Gastroesophageal sphincter (tissue), 4 donors: ENCODE measurements at regions not wholly inside any gene's neighbourhood (a gene's known extent, or its start where the extent isn't known, plus 50 kb on each side); places are given as distances from the start of the nearest gene placed in this dataset.

ENCODE experiments used
- ATAC-seq: fragments of 150-250 bp; one replicate; pipeline ENCODE4 v1.9.1; 2016; ENCODE audit warnings: mild to moderate bottlenecking, moderate library complexity
- H3K27ac ChIP-seq, 4 donors: fragments of 200-600 bp; sonication (generic) in 3 of 4; 1 replicate in 3 of 4; 2 replicates in 1 of 4; pipeline ENCODE4 v1.5.1; 2016 to 2019
- H3K27me3 ChIP-seq: fragments of 200-600 bp; sonication (generic); one replicate; pipeline ENCODE4 v1.5.1; 2019
- H3K36me3 ChIP-seq, 2 donors: fragments of 200-600 bp; sonication (generic); one replicate each; pipeline ENCODE4 v1.5.1; 2019; ENCODE audit warnings: control low read depth in 1 of 2
- H3K4me1 ChIP-seq, 3 donors: fragments of 200-600 bp; sonication (generic); 1 replicate in 2 of 3; 2 replicates in 1 of 3; pipeline ENCODE4 v1.5.1; 2016 to 2019; ENCODE audit warnings: control low read depth in 2 of 3
- H3K4me3 ChIP-seq, 2 donors: fragments of 200-600 bp; sonication (generic); one replicate each; pipeline ENCODE4 v1.5.1; 2019; ENCODE audit warnings: mild to moderate bottlenecking in 1 of 2, moderate library complexity in 1 of 2
- H3K9me3 ChIP-seq, 3 donors: fragments of 200-600 bp; sonication (generic); one replicate each; pipeline ENCODE4 v1.5.1; 2017 to 2019; ENCODE audit warnings: control low read depth in 2 of 3
- CTCF ChIP-seq, 4 experiments: fragments of 200-600 bp in 2 of 4; fragments of 450-650 bp in 2 of 4; sonication (generic) in 1 of 4; IDR thresholded peaks; one replicate each; pipeline ENCODE4 v1.5.1; 2017 to 2019; ENCODE audit warnings: antibody characterized with exemption in 4 of 4, mild to moderate bottlenecking in 2 of 4, moderate library complexity in 2 of 4
- EP300 ChIP-seq: sonication (generic); formaldehyde crosslinking; IDR thresholded peaks from one replicate; pipeline ENCODE4 v1.6.1; 2017; ENCODE audit warnings: antibody characterized with exemption, mild to moderate bottlenecking
- POLR2A ChIP-seq, 2 donors: fragments of 450-650 bp; IDR thresholded peaks; one replicate each; pipeline ENCODE4 v1.6.1; 2017; ENCODE audit warnings: antibody characterized with exemption in 2 of 2, mild to moderate bottlenecking in 2 of 2, moderate library complexity in 1 of 2
- POLR2AphosphoS5 ChIP-seq: sonication (generic); formaldehyde crosslinking; IDR thresholded peaks from one replicate; pipeline ENCODE4 v1.6.1; 2017; ENCODE audit warnings: antibody characterized with exemption
- WGBS, 2 donors: methylation state at CpG; one replicate each; pipeline ENCODE4 v1.1.5; 2018; ENCODE audit warnings: low coverage in 1 of 2; 5-methylcytosine and 5-hydroxymethylcytosine counted together

DNA sequence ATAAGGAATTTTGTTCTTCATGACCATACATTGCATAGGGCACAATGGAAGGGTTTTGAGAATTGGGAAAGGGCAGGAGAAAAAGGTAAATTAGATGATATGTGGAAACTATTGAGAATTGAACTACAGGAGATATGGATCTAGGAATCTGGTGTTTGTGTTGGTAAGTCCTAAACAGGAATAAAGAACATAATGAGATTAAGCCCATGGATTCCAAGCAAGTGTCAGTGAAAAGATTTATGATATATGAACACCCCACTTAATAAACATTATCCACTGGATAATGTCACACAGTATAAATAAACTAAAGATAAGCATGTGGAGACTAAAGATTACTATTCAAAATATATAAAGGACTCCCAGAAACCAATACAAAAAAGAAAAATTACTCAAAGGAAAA lies 98.2 kb downstream of the TNFSF18 start:
- no peak for ATAC-seq
- Histone ChIP-seq H3K4me1 (no peaks in the 10 kb centered on the region), H3K4me3 (no peak overlapping the region), H3K27ac (no peak overlapping the region), H3K27me3 (no peaks in the 10 kb centered on the region), H3K9me3 (no peaks in the 10 kb centered on the region), H3K36me3 (no peaks in the 10 kb centered on the region)
- TF ChIP-seq POLR2AphosphoS5, result no peak
- no peak for TF ChIP-seq POLR2A (IDR thresholded peaks at IDR 0.05)
- TF ChIP-seq CTCF (IDR thresholded peaks at IDR 0.05), result no peak
- TF ChIP-seq EP300, result no peak

DNA sequence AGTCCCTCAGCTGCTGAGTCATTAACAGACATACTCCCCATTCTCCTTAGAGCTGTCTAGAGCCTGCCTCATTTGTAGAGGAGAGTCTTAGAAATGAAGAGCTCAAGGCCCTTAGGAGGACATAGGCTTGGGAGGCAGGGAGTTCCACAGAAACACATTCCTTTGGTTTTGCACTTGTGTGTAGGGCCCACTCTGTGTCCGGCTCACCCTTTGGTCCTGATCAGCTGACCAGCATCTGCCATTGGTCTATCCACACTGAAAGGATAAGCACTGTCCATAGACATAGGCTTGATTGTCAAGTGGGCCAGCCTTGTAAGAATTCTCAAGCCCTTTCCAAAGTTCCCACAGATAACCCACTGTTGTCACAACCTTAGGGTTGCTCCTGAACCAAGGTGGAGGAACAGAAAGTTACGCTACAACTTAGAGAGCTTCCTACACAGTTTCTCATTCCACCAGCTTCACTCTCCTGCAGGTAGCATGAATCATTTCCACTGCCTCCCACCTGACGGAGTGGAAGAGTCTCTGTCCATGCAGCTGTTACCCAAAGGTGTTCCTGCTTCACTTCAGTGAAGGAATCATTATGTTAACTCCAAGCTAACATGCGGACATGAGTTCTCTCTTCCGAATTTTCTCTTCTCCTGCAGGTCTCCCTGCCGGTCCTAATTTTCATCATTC lies 96.1 kb downstream of the TNFSF18 start:
- WGBS, 2 donors, result 91 to 96% methylated on average over 4 to 6 of the region's 6 CpGs
- TF ChIP-seq EP300 (no peak), POLR2A (IDR thresholded peaks at IDR 0.05) (no peak), CTCF (IDR thresholded peaks at IDR 0.05) (no peak)
- H3K36me3 ChIP-seq, result no peaks in the 10 kb centered on the region
- no peaks in the 10 kb centered on the region for H3K27me3 ChIP-seq
- no peak overlapping the region for H3K4me3 ChIP-seq
- H3K9me3 ChIP-seq, result no peaks in the 10 kb centered on the region
- H3K27ac ChIP-seq, result no peak overlapping the region
- no peak for ATAC-seq
- H3K4me1 ChIP-seq, result peaks cover 0 to 1% (median 0%) of the 10 kb centered on the region in 3 donors

GRCh38 chr1:172955161-172955815 lies 95.5 kb downstream of the TNFSF18 start:
- Histone ChIP-seq H3K4me3 (no peak overlapping the region), H3K4me1 (peaks cover 0 to 8% (median 5%) of the 10 kb centered on the region in 3 donors), H3K36me3 (no peaks in the 10 kb centered on the region), H3K27me3 (no peaks in the 10 kb centered on the region), H3K9me3 (no peaks in the 10 kb centered on the region), H3K27ac (no peak overlapping the region)
- 91 to 97% methylated on average over 4 to 5 of the region's 5 CpGs for WGBS, 2 donors
- TF ChIP-seq POLR2AphosphoS5 (no peak), POLR2A (IDR thresholded peaks at IDR 0.05) (no peak), CTCF (IDR thresholded peaks at IDR 0.05) (no peak), EP300 (no peak)
- no peak for ATAC-seq

DNA sequence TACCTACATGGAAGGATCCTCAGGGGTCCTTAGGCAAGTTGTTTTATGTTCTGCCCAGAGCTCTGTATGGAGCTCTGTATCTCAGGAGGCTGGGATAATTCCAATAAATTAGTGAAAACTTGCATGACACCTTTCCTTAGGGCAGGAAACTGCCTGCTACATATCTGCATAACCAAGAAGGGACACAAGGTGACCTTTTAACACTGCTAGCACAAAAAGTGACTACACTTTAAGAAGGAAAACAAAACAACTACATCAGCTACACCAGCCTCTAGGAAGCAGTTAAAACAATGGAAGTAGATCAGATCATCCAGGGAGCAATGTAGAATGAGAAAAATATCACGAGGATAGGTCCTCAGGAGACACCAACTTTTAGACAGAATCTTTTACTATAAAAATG lies 93.9 kb downstream of the TNFSF18 start:
- 80 to 83% methylated on average over 1 of the region's 1 CpG for WGBS, 2 donors
- no peaks in the 10 kb centered on the region for H3K9me3 ChIP-seq
- TF ChIP-seq CTCF (IDR thresholded peaks at IDR 0.05) (no peak), EP300 (no peak), POLR2A (IDR thresholded peaks at IDR 0.05) (no peak), POLR2AphosphoS5 (no peak)
- H3K4me3 ChIP-seq, result no peak overlapping the region
- H3K4me1 ChIP-seq, result peaks cover 3 to 18% (median 8%) of the 10 kb centered on the region in 3 donors
- no peaks in the 10 kb centered on the region for H3K27me3 ChIP-seq
- H3K36me3 ChIP-seq, result no peaks in the 10 kb centered on the region
- no peak for ATAC-seq
- no peak overlapping the region for H3K27ac ChIP-seq

DNA sequence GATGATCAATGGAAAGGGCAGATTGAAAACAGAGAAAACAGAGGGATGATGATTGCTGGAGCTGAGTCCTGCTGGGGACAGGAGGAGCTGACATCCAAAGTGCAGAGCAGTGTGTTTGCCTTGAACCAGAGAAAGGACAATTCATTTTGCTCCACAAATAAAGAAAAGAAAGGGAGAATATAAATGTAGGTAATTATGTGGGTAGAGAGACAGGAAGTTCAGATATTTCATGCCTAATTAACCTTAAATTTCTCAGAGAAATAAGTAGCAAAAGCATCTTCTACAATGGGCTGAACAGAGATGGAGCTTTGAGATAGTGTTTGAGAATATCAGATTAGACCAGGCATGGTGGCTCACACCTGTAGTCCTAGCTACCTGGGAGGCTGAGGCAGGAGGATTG lies 93.2 kb downstream of the TNFSF18 start:
- Histone ChIP-seq H3K4me3 (no peak overlapping the region), H3K4me1 (peaks cover 3 to 18% (median 8%) of the 10 kb centered on the region in 3 donors), H3K36me3 (no peaks in the 10 kb centered on the region), H3K9me3 (no peaks in the 10 kb centered on the region), H3K27ac (no peak overlapping the region), H3K27me3 (no peaks in the 10 kb centered on the region)
- no peak for TF ChIP-seq POLR2A (IDR thresholded peaks at IDR 0.05)
- no peak for TF ChIP-seq EP300
- no peak for TF ChIP-seq CTCF (IDR thresholded peaks at IDR 0.05)
- TF ChIP-seq POLR2AphosphoS5, result no peak
- ATAC-seq, result no peak
